GM18505 (cell line): ENCODE measurements at regions not wholly inside any gene's neighbourhood (a gene's known extent, or its start where the extent isn't known, plus 50 kb on each side); places are given as distances from the start of the nearest gene placed in this dataset.

ENCODE experiments used
- ATAC-seq: cut with Tn5 transposase; IDR thresholded peaks from one replicate; pipeline ENCODE4 v1.9.1; 2021; ENCODE audit not compliant: unreplicated experiment
- POLR2A ChIP-seq: IDR thresholded peaks from 4 replicates; pipeline ENCODE4 v1.6.1; 2011; ENCODE audit warnings: borderline replicate concordance; ENCODE audit not compliant: insufficient read depth, insufficient read length; ENCODE audit errors: extremely low read depth

DNA sequence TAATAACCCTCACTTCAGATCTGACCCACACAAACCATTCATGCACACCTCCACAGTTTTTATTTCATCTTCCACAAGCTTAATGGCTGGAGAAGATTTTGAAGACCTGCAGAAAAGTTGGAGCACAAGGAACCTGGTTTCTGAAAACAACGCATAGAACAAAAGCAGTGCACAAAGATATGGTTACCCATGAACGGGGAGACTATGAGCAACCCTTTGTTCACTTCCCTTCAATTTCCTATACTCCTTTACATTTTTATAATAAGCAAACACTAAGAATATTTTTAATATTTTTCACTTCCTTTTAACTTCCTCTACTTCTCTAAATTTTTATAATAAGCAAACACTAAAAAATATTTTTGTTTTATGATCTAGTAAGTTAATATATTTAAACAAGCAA lies 103.5 kb upstream of the UBE2E2 start:
- TF ChIP-seq POLR2A: no peak
- no peak for ATAC-seq

DNA sequence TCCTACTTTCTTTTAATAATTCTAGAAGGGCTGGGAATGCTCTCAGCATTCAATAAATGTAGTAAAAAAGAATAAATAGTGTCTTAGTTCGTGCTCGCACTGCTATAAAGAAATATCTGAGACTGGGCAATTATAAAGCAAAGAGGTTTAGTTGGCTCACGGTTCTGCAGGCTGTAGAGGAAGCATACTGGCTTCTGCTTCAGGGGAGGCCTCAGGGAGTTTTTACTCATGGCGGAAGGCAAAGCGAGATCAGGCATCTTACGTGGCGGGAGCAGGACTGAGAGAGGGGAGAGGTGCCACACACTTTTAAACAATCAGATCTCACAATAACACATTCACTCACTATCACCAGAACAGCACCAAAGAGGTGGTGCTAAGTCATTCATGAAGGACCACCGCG lies 103.0 kb upstream of the UBE2E2 start:
- TF ChIP-seq POLR2A: no peak
- no peak for ATAC-seq

DNA sequence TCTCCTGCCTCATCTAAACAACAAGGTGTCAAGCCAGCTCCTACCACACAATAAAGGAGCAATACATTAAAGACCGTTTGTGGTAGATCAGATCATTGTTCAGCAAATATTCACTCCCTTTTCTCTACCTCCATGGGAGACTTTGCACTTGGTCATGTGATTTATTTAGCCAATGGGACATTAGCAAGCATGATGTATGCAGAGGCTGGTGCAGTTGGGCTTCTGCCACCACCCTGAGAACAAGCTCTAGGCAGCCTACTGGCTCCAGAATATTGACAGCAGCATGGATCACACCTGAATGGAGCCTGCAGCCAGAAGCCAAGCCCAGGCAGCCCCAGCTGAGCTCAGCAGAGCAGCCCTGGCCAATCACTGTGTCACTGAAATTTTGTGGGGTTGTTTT lies 99.4 kb upstream of the UBE2E2 start:
- ATAC-seq: no peak
- TF ChIP-seq POLR2A: no peak

DNA sequence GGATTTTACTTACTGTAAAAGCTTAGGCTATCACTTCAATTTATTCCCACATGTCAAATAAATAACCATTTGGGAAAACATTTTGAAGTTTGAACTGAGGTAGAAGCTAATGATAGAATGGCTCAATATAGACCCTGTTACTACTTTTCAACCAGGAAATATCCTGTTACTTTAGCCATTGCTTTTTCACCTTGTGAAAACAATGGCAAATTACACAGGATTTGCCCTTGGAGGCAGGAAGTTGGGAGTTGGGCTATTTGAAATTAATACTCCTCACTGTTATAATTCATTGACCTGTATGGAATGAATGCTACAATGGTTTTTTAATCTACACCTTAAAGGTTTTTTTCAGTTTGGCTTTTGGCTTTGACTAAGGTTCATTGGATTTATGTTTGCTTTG lies 98.1 kb upstream of the UBE2E2 start:
- ATAC-seq: no peak
- no peak for TF ChIP-seq POLR2A

DNA sequence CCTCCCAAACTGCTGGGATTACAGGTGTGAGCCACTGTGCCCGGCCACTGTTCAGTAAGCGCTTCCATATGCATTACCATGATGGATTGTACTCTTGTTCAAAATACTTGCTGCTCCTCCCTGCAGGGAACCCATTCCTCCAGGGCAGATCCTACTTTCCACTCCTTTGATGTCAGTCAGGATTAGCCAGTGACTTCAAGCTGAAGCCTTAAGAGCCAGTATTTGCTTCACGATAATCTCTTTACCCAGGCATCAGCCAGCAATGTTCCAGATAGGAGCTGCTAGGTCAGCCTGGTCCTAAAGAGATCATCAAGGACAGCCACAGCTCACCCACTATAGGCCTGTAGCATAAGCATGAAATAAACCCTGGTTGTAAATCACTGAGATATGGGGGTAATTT lies 96.5 kb upstream of the UBE2E2 start:
- no peak for ATAC-seq
- no peak for TF ChIP-seq POLR2A

DNA sequence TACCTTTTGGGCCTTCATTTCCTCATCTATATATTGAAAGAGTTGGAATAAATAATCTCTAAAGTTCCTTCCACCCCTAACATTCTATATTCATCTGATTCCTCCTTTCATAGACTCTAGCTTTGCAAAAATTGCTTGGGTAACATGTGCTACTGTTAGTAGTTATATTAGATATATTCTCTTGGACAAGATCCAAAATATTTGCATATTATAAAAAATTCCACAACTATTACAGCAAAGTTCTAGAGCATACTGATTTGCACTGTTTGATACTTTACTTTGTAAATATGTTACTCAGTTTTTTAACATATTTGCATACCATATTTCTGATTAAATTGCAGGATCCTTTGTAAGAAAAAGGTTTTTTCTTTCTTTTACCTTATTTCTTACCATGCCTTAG lies 95.9 kb upstream of the UBE2E2 start:
- TF ChIP-seq POLR2A: no peak
- no peak for ATAC-seq

DNA sequence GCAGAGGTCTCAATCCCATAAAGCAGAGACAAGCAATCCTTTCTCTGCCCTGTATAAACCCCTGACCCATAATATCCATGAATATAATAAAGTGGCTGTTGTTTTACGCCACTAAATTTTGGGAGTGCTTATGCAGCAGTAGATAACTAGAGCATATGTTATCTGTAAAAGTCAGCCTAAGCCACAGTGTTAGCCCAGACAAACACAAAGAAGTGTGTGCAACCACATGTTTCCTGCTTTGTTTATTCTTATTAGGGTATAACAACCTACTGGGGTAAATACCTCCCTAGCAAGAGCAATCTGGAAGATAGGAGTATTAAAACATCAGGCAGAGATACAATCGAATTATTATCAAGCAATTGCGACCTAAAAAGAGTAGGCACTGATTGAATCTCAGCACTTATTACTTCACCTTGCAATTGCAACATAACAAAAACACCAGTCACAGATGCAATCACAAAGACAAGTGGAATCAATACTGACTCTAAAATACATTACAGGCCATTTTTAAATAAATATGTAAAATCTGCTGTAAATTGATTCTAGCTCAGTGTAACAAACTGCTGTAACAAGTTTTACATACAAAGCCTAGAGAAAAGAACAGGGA lies 94.6 kb upstream of the UBE2E2 start:
- ATAC-seq: no peak
- no peak for TF ChIP-seq POLR2A

DNA sequence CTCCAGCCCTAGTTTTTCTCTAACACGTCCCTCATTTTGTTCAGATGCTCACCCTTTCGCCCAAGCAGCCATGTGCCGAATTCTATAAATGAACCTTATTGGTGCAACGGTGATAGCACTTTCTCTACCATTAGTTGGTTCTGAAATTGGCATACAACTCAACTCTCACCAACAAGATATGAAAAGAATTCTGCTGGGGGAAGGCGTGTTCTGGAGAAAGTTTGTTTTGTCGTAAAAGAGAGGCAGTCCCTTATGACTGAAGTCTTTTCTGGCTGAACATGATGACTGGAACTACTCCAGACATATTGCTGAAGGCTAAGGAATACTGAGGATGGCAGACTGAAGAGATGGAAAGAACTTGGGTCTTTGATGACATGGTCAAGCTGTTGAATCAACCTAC lies 91.8 kb upstream of the UBE2E2 start:
- no peak for ATAC-seq
- TF ChIP-seq POLR2A: no peak

DNA sequence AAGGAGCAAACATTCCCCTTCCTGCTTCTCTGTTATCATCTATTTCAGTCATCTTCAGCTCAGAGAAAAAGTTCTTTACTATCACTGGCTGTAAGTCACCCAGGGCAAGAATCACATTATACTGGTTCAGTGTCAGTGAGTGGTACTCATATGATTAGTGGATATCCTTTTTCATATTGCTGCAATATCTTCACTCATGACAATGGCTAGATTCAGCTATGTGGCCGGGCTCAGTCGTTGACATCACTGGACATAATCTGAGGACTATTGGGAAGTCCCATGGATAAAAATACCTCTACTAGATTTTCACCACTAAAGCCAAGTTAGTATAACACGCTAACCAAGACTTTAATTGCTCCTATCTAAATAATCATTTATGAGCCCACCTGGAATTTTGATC lies 91.3 kb upstream of the UBE2E2 start:
- ATAC-seq: no peak
- TF ChIP-seq POLR2A: no peak

DNA sequence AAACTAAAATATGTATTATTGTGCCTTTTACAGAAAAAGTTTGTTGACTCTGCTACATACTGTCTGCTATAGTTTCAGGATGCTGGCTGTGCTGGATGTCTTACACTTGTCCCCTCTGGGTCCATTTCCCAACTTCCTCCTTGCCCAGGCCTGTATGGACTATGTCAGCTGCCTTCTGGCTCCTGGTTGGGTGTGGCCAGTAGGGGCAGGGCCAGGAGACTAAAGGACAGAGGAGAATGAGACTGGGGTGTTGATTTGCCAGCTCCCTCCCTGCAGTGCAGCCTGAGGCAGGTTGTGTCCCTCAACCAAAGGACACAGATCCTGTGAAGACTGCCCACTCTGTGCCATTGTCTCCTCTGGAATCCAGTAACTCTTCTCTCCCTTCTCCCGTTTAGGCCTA lies 90.6 kb upstream of the UBE2E2 start:
- TF ChIP-seq POLR2A: no peak
- no peak for ATAC-seq

DNA sequence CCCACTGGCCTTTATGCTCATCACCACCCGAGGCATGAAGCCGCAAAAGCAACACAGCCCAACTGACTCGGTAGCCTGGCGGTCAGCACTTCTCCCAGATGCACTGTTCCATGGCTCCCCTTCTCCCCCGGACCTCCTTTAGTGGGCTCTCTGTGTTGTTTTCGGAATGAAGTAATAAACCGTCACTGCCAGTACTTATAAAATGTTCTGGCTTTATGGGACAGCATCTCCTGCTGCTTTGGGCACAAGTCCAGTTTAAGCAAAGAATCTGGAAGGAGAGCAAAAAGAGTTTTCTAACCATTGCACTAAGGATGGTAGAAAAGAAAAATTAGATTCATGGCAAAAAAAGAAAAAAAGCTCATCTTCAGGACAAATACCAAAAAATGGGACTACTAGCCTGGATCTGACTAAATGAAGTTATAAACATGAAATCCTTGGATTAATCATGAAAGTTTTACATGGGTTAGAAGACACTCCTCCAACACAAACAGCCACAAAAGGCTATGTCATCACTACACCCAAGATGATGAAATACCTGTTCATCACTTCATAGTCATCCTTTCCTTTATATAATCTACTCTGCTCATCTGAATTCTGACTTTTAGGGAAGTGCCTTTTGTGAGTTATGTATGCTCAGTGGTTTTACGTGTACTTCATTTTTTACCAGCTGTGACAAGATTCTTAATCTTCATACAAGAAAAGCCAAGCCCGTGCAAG lies 89.5 kb upstream of the UBE2E2 start:
- no peak for TF ChIP-seq POLR2A
- no peak for ATAC-seq

DNA sequence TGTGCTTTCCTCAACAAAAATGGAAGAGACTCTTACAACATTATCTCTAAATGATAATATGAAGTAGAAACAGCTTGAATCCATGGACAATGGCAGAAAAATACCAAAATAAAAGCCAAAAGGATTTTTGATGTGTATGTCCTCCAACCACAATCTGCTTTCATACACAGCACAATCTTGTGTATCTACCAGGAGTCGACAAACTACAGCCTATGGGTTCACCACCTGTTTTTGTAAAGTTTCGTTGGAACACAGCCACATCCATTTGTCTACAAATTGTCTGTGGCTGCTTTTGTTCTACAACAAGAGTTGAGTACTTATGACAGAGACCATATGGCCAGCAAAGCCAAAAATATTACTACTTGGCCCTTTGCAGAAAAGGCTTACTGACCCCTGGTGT lies 88.7 kb upstream of the UBE2E2 start:
- no peak for ATAC-seq
- no peak for TF ChIP-seq POLR2A

DNA sequence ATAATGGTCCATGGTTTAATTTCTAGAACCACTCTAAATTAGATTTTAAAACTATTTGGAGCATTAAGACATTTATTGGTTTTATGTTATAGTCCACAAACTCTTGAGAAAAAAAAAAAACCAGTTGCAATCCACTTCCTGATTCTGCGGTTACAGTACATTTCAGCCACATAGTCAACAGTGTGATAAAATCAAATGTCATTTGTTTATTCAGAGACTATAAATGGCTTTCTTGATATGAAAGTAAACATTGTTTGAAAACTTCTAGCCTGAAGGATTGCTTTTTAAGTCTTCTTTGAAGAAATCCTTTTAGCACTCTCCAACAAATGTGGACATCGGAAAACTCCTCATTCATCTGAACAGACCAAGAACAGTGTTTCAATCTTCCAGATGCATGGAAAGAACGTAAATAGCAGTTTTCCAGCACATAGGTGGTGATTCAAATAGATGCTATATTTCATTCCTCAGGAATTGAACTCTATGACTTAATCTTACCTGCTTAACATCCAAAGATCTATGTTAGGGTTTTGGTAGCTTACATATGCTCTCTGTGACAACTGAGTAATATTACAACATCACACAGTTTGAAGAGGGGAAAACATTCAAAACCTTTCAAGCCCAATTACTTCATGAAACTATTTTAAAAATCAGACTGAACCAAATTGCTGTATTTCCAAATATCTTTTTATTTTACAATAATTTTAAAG lies 87.8 kb upstream of the UBE2E2 start:
- ATAC-seq: no peak
- no peak for TF ChIP-seq POLR2A
